ENCODE measurements at regions not wholly inside any gene's neighbourhood (a gene's known extent, or its start where the extent isn't known, plus 50 kb on each side); places are given as distances from the start of the nearest gene placed in this dataset.
"Not testable (repeated sequence)": the region's sequence is repeated elsewhere in the genome, so short reads cannot be mapped to it uniquely, and the experiment has no call there.

- ATAC-seq = no peak
- H3K27me3 Mint-ChIP-seq = no peaks in the 10 kb centered on the region
- H3K4me1 Mint-ChIP-seq = no peaks in the 10 kb centered on the region
Measured at GRCh38 chr13:65529541-65529940, 1700.6 kb downstream of the PCDH9 start.

GRCh38 chr13:65508745-65509144 is 1721.4 kb downstream of the PCDH9 start:
- Mint-ChIP-seq H3K4me1 (no peaks in the 10 kb centered on the region), H3K36me3 (ENCODE audit: low read depth) (no peaks in the 10 kb centered on the region), H3K27me3 (no peaks in the 10 kb centered on the region), H3K27ac (no peak overlapping the region), H3K4me3 (no peak overlapping the region)
- no peak for ATAC-seq
- peaks cover 2% of the 10 kb centered on the region for H3K9me3 ChIP-seq (ENCODE audit: control insufficient read depth, low read length, poor library complexity, severe bottlenecking)
- DNase-seq = no peak

More at GRCh38 chr13:65529541-65529940, 1700.6 kb downstream of the PCDH9 start:
- H3K27ac Mint-ChIP-seq = no peak overlapping the region
- no peaks in the 10 kb centered on the region for H3K9me3 ChIP-seq (ENCODE audit: control insufficient read depth, low read length, poor library complexity, severe bottlenecking)
- no peak overlapping the region for H3K4me3 Mint-ChIP-seq
- H3K36me3 Mint-ChIP-seq (ENCODE audit: low read depth) = no peaks in the 10 kb centered on the region
- DNase-seq = no peak

GRCh38 chr13:65508338-65508737 is 1721.8 kb downstream of the PCDH9 start:
- Mint-ChIP-seq H3K4me3 (no peak overlapping the region), H3K27me3 (no peaks in the 10 kb centered on the region), H3K4me1 (no peaks in the 10 kb centered on the region), H3K36me3 (ENCODE audit: low read depth) (no peaks in the 10 kb centered on the region), H3K27ac (no peak overlapping the region)
- DNase-seq (no peak), ATAC-seq (no peak)
- peaks cover 2% of the 10 kb centered on the region for H3K9me3 ChIP-seq (ENCODE audit: control insufficient read depth, low read length, poor library complexity, severe bottlenecking)

GRCh38 chr13:65505941-65506340 is 1724.2 kb downstream of the PCDH9 start:
- Mint-ChIP-seq H3K36me3 (ENCODE audit: low read depth) (no peaks in the 10 kb centered on the region), H3K4me1 (no peaks in the 10 kb centered on the region), H3K27ac (no peak overlapping the region), H3K27me3 (no peaks in the 10 kb centered on the region), H3K4me3 (no peak overlapping the region)
- H3K9me3 ChIP-seq (ENCODE audit: control insufficient read depth, low read length, poor library complexity, severe bottlenecking) = peaks cover 2% of the 10 kb centered on the region
- no peak for ATAC-seq
- no peak for DNase-seq

- ATAC-seq = no peak
- DNase-seq = no peak
- H3K27me3 Mint-ChIP-seq = no peaks in the 10 kb centered on the region
- no peak overlapping the region for H3K27ac Mint-ChIP-seq
- H3K4me3 Mint-ChIP-seq = no peak overlapping the region
- H3K9me3 ChIP-seq (ENCODE audit: control insufficient read depth, low read length, poor library complexity, severe bottlenecking) = peaks cover 2% of the 10 kb centered on the region
- H3K4me1 Mint-ChIP-seq = no peaks in the 10 kb centered on the region
- H3K36me3 Mint-ChIP-seq (ENCODE audit: low read depth) = no peaks in the 10 kb centered on the region
Measured at GRCh38 chr13:65504213-65504612, 1725.9 kb downstream of the PCDH9 start.

- H3K27ac Mint-ChIP-seq = no peak overlapping the region
- H3K4me1 Mint-ChIP-seq = no peaks in the 10 kb centered on the region
- DNase-seq (no peak), ATAC-seq (no peak)
- no peaks in the 10 kb centered on the region for H3K27me3 Mint-ChIP-seq
- H3K9me3 ChIP-seq (ENCODE audit: control insufficient read depth, low read length, poor library complexity, severe bottlenecking) = no peaks in the 10 kb centered on the region
- no peaks in the 10 kb centered on the region for H3K36me3 Mint-ChIP-seq (ENCODE audit: low read depth)
- no peak overlapping the region for H3K4me3 Mint-ChIP-seq
Measured at GRCh38 chr13:65500481-65500880, 1729.7 kb downstream of the PCDH9 start.

GRCh38 chr13:65499256-65499655 is 1730.9 kb downstream of the PCDH9 start:
- no peaks in the 10 kb centered on the region for H3K36me3 Mint-ChIP-seq (ENCODE audit: low read depth)
- no peak overlapping the region for H3K27ac Mint-ChIP-seq
- H3K27me3 Mint-ChIP-seq = no peaks in the 10 kb centered on the region
- no peak overlapping the region for H3K4me3 Mint-ChIP-seq
- no peaks in the 10 kb centered on the region for H3K9me3 ChIP-seq (ENCODE audit: control insufficient read depth, low read length, poor library complexity, severe bottlenecking)
- no peaks in the 10 kb centered on the region for H3K4me1 Mint-ChIP-seq
- DNase-seq (no peak), ATAC-seq (no peak)

GRCh38 chr13:65497265-65497664 is 1732.9 kb downstream of the PCDH9 start:
- Mint-ChIP-seq H3K36me3 (ENCODE audit: low read depth) (no peaks in the 10 kb centered on the region), H3K4me3 (no peak overlapping the region), H3K27ac (no peak overlapping the region), H3K27me3 (no peaks in the 10 kb centered on the region), H3K4me1 (no peaks in the 10 kb centered on the region)
- no peaks in the 10 kb centered on the region for H3K9me3 ChIP-seq (ENCODE audit: control insufficient read depth, low read length, poor library complexity, severe bottlenecking)
- DNase-seq (no peak), ATAC-seq (no peak)

- not testable (repeated sequence) for H3K9me3 ChIP-seq (ENCODE audit: control insufficient read depth, low read length, poor library complexity, severe bottlenecking); H3K4me3 Mint-ChIP-seq; H3K27me3 Mint-ChIP-seq; H3K36me3 Mint-ChIP-seq (ENCODE audit: low read depth); ATAC-seq; H3K27ac Mint-ChIP-seq; DNase-seq; H3K4me1 Mint-ChIP-seq
Measured at GRCh38 chr13:65490725-65491124, 1739.4 kb downstream of the PCDH9 start.

GRCh38 chr13:65488606-65489005 is 1741.5 kb downstream of the PCDH9 start:
- Mint-ChIP-seq H3K4me3 (no peak overlapping the region), H3K4me1 (no peaks in the 10 kb centered on the region), H3K27ac (no peak overlapping the region), H3K27me3 (no peaks in the 10 kb centered on the region), H3K36me3 (ENCODE audit: low read depth) (no peaks in the 10 kb centered on the region)
- ATAC-seq (no peak), DNase-seq (no peak)
- H3K9me3 ChIP-seq (ENCODE audit: control insufficient read depth, low read length, poor library complexity, severe bottlenecking) = no peaks in the 10 kb centered on the region

- H3K27ac Mint-ChIP-seq = no peak overlapping the region
- no peaks in the 10 kb centered on the region for H3K9me3 ChIP-seq (ENCODE audit: control insufficient read depth, low read length, poor library complexity, severe bottlenecking)
- H3K4me1 Mint-ChIP-seq = no peaks in the 10 kb centered on the region
- no peaks in the 10 kb centered on the region for H3K36me3 Mint-ChIP-seq (ENCODE audit: low read depth)
- DNase-seq (no peak), ATAC-seq (no peak)
- H3K27me3 Mint-ChIP-seq = no peaks in the 10 kb centered on the region
- no peak overlapping the region for H3K4me3 Mint-ChIP-seq
Measured at GRCh38 chr13:65479692-65480091, 1750.4 kb downstream of the PCDH9 start.

- no peaks in the 10 kb centered on the region for H3K9me3 ChIP-seq (ENCODE audit: control insufficient read depth, low read length, poor library complexity, severe bottlenecking)
- DNase-seq (no peak), ATAC-seq (no peak)
- Mint-ChIP-seq H3K27me3 (no peaks in the 10 kb centered on the region), H3K36me3 (ENCODE audit: low read depth) (no peaks in the 10 kb centered on the region), H3K4me1 (no peaks in the 10 kb centered on the region), H3K27ac (no peak overlapping the region), H3K4me3 (no peak overlapping the region)
Measured at GRCh38 chr13:65473196-65473595, 1756.9 kb downstream of the PCDH9 start.

GRCh38 chr13:65472336-65472735 is 1757.8 kb downstream of the PCDH9 start:
- ATAC-seq (no peak), DNase-seq (no peak)
- H3K4me3 Mint-ChIP-seq = no peak overlapping the region
- H3K36me3 Mint-ChIP-seq (ENCODE audit: low read depth) = no peaks in the 10 kb centered on the region
- no peak overlapping the region for H3K27ac Mint-ChIP-seq
- H3K9me3 ChIP-seq (ENCODE audit: control insufficient read depth, low read length, poor library complexity, severe bottlenecking) = no peaks in the 10 kb centered on the region
- no peaks in the 10 kb centered on the region for H3K27me3 Mint-ChIP-seq
- no peaks in the 10 kb centered on the region for H3K4me1 Mint-ChIP-seq

- Mint-ChIP-seq H3K36me3 (ENCODE audit: low read depth) (no peaks in the 10 kb centered on the region), H3K27me3 (no peaks in the 10 kb centered on the region), H3K4me1 (no peaks in the 10 kb centered on the region), H3K27ac (no peak overlapping the region), H3K4me3 (no peak overlapping the region)
- no peaks in the 10 kb centered on the region for H3K9me3 ChIP-seq (ENCODE audit: control insufficient read depth, low read length, poor library complexity, severe bottlenecking)
- ATAC-seq (no peak), DNase-seq (no peak)
Measured at GRCh38 chr13:65470781-65471180, 1759.4 kb downstream of the PCDH9 start.

GRCh38 chr13:65468628-65469027 is 1761.5 kb downstream of the PCDH9 start:
- ATAC-seq (no peak), DNase-seq (no peak)
- H3K27ac Mint-ChIP-seq = no peak overlapping the region
- no peak overlapping the region for H3K4me3 Mint-ChIP-seq
- H3K9me3 ChIP-seq (ENCODE audit: control insufficient read depth, low read length, poor library complexity, severe bottlenecking) = no peaks in the 10 kb centered on the region
- no peaks in the 10 kb centered on the region for H3K27me3 Mint-ChIP-seq
- no peaks in the 10 kb centered on the region for H3K4me1 Mint-ChIP-seq
- no peaks in the 10 kb centered on the region for H3K36me3 Mint-ChIP-seq (ENCODE audit: low read depth)

Measured in T-helper 17 cell (primary cell).